NCI-H69 (cell line): ENCODE measurements at regions not wholly inside any gene's neighbourhood (a gene's known extent, or its start where the extent isn't known, plus 50 kb on each side); places are given as distances from the start of the nearest gene placed in this dataset.
"Not testable (repeated sequence)": the region's sequence is repeated elsewhere in the genome, so short reads cannot be mapped to it uniquely, and the experiment has no call there.

Source experiments
- DNase-seq: peaks from one replicate; lab custom pipeline; 2025; lab: John Stamatoyannopoulos, UW

- no peak for DNase-seq
Measured at GRCh38 chr14:51582437-51582836, 69.3 kb upstream of the FRMD6 start.

GRCh38 chr14:51585055-51585454, 66.7 kb upstream of the FRMD6 start:
- no peak for DNase-seq

- peak; percentile 37 for DNase-seq
Measured at GRCh38 chr14:51592836-51593235, 58.9 kb upstream of the FRMD6 start.

- DNase-seq = peak; percentile 72
Measured at GRCh38 chr14:51593397-51593796, 58.3 kb upstream of the FRMD6 start.

GRCh38 chr14:51595881-51596455, 55.7 kb upstream of the FRMD6 start:
- DNase-seq = no peak

- DNase-seq = no peak
Measured at GRCh38 chr14:51596488-51597117, 55.1 kb upstream of the FRMD6 start.

- DNase-seq = no peak
Measured at GRCh38 chr14:51597261-51598001, 54.3 kb upstream of the FRMD6 start.

- not testable (repeated sequence) for DNase-seq
Measured at GRCh38 chr14:51598924-51599600, 52.6 kb upstream of the FRMD6 start.

- no peak for DNase-seq
Measured at GRCh38 chr14:51600658-51601057, 51.1 kb upstream of the FRMD6 start.
